ENCODE measurements at regions not wholly inside any gene's neighbourhood (a gene's known extent, or its start where the extent isn't known, plus 50 kb on each side); places are given as distances from the start of the nearest gene placed in this dataset.

DNA sequence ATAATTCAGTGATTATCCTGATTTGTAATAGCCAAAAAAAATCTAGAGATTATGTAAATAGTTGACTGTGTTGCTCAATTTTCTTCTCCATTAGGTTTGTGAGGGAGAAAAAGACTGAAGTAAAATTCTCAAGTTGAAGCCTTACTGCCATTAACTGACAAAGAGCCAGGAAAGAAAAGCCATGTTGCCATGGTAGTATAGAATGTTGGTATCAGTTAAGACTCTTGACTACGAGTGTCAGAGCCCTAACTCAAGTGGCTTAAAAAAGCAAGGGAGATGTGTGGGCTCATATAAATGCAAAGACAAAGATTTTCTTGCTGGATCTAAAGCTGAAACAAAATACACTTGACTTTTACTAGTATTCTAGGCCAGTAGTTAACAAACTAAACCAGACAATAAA is 571.7 kb downstream of the KCTD16 start:
- no peak for DNase-seq (ENCODE audit: low read depth)
- H3K4me3 ChIP-seq (ENCODE audit: control insufficient read depth, low read depth, low read length): no peak overlapping the region
- TF ChIP-seq, protein P1, sequence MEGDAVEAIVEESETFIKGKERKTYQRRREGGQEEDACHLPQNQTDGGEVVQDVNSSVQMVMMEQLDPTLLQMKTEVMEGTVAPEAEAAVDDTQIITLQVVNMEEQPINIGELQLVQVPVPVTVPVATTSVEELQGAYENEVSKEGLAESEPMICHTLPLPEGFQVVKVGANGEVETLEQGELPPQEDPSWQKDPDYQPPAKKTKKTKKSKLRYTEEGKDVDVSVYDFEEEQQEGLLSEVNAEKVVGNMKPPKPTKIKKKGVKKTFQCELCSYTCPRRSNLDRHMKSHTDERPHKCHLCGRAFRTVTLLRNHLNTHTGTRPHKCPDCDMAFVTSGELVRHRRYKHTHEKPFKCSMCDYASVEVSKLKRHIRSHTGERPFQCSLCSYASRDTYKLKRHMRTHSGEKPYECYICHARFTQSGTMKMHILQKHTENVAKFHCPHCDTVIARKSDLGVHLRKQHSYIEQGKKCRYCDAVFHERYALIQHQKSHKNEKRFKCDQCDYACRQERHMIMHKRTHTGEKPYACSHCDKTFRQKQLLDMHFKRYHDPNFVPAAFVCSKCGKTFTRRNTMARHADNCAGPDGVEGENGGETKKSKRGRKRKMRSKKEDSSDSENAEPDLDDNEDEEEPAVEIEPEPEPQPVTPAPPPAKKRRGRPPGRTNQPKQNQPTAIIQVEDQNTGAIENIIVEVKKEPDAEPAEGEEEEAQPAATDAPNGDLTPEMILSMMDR (conservative IDR thresholded peaks at IDR 0.05; ENCODE audit: control insufficient read depth, insufficient read depth, low read depth, low read length): no peak

DNA sequence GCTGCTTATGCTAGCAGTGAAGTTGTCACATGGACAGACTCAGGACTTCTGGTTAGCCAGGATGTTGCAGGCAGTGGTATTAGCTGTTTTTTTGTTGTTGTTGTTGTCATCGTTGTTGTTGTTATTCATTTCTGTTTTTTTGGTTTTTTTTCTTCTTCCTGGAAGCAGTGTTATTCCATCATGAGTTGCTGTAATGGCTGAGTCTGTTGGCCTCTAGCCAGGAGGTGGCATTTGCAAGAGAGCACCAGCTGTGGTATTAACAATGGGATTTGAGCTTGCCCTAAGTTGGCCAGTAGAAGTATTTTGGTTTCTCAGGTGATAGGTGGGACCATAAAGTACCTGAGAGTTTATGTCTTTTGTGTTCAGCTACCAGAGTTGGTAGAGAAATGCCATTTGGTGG is 561.1 kb downstream of the KCTD16 start:
- H3K4me3 ChIP-seq (ENCODE audit: control insufficient read depth, low read depth, low read length): no peak overlapping the region
- TF ChIP-seq, protein P1 (conservative IDR thresholded peaks at IDR 0.05; ENCODE audit: control insufficient read depth, insufficient read depth, low read depth, low read length): no peak
- no peak for DNase-seq (ENCODE audit: low read depth)

DNA sequence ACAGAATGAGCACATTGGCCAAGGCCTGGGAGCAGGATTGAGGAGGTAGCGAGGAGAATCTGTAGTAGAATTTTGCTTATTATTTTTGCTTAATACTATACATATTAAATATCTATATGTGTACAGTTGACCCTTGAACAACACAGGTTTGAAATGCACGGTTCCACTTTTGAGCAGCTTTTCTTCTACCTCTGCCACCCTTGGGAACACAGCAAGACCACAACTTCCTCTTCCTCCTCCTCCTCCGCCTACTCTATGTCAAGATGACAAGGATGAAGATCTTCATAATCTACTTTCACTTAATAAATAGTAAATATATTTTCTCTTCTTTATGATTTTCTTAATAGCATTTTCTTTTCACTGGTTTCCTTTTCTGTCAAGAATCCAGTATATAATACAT is 541.4 kb downstream of the KCTD16 start:
- H3K4me3 ChIP-seq (ENCODE audit: control insufficient read depth, low read depth, low read length): no peak overlapping the region
- TF ChIP-seq, protein P1 (conservative IDR thresholded peaks at IDR 0.05; ENCODE audit: control insufficient read depth, insufficient read depth, low read depth, low read length): no peak
- DNase-seq (ENCODE audit: low read depth): no peak

DNA sequence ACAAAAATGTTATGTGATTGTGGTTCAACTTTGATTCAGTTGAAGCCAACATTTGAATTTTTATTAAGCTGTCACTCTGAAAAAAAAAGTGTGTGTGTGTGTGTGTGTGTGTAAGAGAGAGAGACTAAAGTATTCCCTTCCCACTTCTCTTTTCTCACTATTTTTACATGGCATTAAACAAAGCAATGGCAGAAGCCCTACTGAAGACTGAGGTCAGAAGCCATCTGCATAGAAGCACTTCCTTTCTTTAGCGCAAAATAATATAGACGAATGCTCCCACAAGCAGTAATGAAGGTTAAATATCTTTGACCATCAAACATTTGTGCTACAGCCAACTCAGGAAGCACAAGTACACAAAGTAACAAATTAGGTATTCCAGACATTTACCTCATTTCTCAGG is 540.5 kb downstream of the KCTD16 start:
- TF ChIP-seq, protein P1 (conservative IDR thresholded peaks at IDR 0.05; ENCODE audit: control insufficient read depth, insufficient read depth, low read depth, low read length): no peak
- no peak overlapping the region for H3K4me3 ChIP-seq (ENCODE audit: control insufficient read depth, low read depth, low read length)
- DNase-seq (ENCODE audit: low read depth): no peak

DNA sequence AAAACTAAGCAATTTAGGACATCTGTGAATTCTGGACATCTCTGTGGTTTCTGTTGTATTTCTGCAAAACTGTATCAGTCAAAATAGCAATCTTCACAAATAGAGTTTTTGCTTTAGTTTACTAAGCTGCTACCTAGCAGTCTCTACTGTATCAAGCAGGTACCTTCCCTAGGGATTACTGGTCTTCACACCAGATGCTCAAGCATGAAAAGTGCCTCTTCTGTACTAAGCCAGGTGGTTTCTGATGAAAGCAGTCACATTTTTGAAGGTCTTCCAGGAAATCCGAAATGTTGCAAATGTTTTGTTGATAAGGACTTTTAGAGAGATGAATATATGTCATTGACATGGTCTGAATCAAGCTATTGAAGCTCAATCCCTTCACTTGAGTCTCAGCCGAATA is 540.0 kb downstream of the KCTD16 start:
- no peak overlapping the region for H3K4me3 ChIP-seq (ENCODE audit: control insufficient read depth, low read depth, low read length)
- TF ChIP-seq, protein P1 (conservative IDR thresholded peaks at IDR 0.05; ENCODE audit: control insufficient read depth, insufficient read depth, low read depth, low read length): no peak
- no peak for DNase-seq (ENCODE audit: low read depth)

DNA sequence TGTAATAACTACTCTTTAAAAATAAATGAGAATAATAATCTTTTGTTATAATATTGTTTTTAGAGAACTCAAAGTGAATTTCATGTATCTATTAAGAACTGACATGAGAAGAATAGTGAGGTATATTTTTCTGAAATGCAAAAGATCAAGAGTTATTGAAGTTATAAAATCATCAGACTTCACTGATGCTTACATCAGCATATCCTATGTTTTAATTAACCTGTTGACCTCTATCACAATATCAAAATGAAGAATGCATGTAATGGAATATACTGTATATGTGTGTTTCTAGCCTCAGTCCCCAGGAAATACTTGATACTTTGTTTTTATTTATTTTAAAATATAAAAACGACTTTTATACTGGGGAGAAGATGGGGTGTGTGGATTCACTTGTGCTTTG is 533.1 kb downstream of the KCTD16 start:
- no peak overlapping the region for H3K4me3 ChIP-seq (ENCODE audit: control insufficient read depth, low read depth, low read length)
- TF ChIP-seq, protein P1 (conservative IDR thresholded peaks at IDR 0.05; ENCODE audit: control insufficient read depth, insufficient read depth, low read depth, low read length): no peak
- no peak for DNase-seq (ENCODE audit: low read depth)

DNA sequence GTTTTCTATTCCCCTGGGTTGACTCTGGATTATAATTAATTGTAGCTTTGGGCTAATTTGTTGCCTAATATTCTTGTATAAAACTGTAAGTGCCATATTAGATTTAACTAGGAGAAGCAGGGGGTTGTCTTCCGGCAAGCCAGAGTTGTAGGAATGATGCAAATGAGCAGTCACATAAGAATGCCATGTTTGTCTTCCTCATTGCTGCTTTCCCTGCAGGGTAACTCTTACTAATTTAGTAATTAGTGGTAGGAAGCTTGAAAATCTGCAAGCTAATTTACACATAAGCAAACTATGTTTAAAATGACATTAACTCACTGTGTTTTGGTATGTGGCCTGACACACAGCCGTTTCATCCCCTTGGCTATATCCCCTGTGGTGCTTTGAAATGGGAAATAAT is 527.8 kb downstream of the KCTD16 start:
- DNase-seq (ENCODE audit: low read depth): peak; percentile 3
- H3K4me3 ChIP-seq (ENCODE audit: control insufficient read depth, low read depth, low read length): no peak overlapping the region
- TF ChIP-seq, protein P1 (conservative IDR thresholded peaks at IDR 0.05; ENCODE audit: control insufficient read depth, insufficient read depth, low read depth, low read length): no peak

Measured in fibroblast of mammary gland (primary cell).